Activated naive CD4-positive, alpha-beta T cell treated with anti-CD3 and anti-CD28 coated beads, Interleukin-2, amount 50 U/mL, for 24 hours (primary cell): ENCODE measurements at regions not wholly inside any gene's neighbourhood (a gene's known extent, or its start where the extent isn't known, plus 50 kb on each side); places are given as distances from the start of the nearest gene placed in this dataset.

Source experiments
- H3K27ac Mint-ChIP-seq: one replicate; pipeline ENCODE4 v1.8.0; 2021; ENCODE audit warnings: mild to moderate bottlenecking, mixed read lengths
- H3K27me3 Mint-ChIP-seq: one replicate; pipeline ENCODE4 v1.8.0; 2021; ENCODE audit warnings: mixed read lengths
- H3K36me3 Mint-ChIP-seq: one replicate; pipeline ENCODE4 v1.8.0; 2021; ENCODE audit warnings: mixed read lengths
- H3K4me1 Mint-ChIP-seq: one replicate; pipeline ENCODE4 v1.8.0; 2021; ENCODE audit warnings: mixed read lengths
- H3K4me3 Mint-ChIP-seq: one replicate; pipeline ENCODE4 v1.8.0; 2021; ENCODE audit warnings: mild to moderate bottlenecking, mixed read lengths
- H3K9me3 Mint-ChIP-seq: one replicate; pipeline ENCODE4 v1.8.0; 2021; ENCODE audit warnings: mixed read lengths

DNA sequence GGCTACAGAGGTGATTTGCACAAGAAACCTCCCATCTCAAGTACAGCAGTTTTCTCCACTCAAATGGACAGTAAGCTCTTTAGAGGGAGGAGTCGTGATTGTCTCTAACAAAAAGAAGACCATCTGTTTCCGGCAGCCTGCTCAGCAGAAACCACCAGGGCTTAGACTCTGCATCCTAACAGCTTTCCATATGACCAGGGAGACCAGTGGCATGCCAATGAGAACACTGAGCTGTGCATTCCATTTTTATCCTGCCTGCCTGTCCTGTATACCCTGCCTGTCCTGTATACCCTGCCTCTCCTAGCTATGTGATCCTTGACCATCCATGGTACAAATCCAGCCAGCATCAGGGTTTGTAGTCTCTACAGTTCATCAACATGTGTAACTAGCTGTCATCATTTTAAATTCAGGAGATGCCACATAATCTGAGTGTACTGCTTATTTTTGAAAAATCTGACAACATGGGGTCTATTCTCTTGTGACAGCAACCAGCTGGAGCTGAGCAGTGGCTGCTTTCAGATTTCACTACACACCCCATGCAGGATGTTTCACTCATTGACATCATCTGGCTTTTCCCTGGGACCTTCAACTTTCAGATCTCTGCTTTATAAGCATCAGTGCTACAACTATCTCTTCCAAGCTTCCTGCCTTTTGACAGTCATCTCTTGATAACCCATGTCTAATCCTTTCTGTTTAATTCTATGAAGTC, 50.5 kb upstream of the POU2AF2 start:
- no peaks in the 10 kb centered on the region for H3K9me3 Mint-ChIP-seq
- H3K27me3 Mint-ChIP-seq = peaks cover 3% of the 10 kb centered on the region
- no peak overlapping the region for H3K27ac Mint-ChIP-seq
- no peak overlapping the region for H3K4me3 Mint-ChIP-seq
- no peaks in the 10 kb centered on the region for H3K36me3 Mint-ChIP-seq
- no peaks in the 10 kb centered on the region for H3K4me1 Mint-ChIP-seq

- H3K27ac Mint-ChIP-seq = no peak overlapping the region
These were observed 51.5 kb upstream of the POU2AF2 start for GRCh38 chr11:111193924-111194490.

DNA sequence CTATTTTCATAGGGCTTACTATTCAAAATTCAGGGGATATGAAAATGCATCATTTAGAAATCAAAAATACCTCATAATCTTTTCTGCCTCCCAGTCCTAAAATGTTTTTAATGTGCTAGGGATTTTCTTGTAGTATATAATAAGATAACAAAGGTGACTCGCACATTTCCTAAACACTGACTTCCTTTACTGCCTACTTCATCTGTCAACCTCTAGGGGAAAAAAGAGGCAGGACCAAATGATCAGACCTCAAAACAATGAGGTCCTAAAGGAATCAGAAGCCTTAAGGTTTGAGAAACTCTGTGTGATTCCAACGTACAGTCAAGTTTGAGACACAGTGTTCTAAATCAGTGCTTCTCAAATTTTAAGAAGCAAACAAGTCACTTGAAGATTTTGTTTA, 56.1 kb upstream of the POU2AF2 start:
- no peaks in the 10 kb centered on the region for H3K4me1 Mint-ChIP-seq
- no peaks in the 10 kb centered on the region for H3K36me3 Mint-ChIP-seq
- no peak overlapping the region for H3K4me3 Mint-ChIP-seq
- H3K27me3 Mint-ChIP-seq = peaks cover 10% of the 10 kb centered on the region
- H3K27ac Mint-ChIP-seq = no peak overlapping the region
- no peaks in the 10 kb centered on the region for H3K9me3 Mint-ChIP-seq

More at GRCh38 chr11:111193924-111194490, 51.5 kb upstream of the POU2AF2 start:
- Mint-ChIP-seq H3K9me3 (no peaks in the 10 kb centered on the region), H3K4me1 (no peaks in the 10 kb centered on the region), H3K27me3 (peaks cover 4% of the 10 kb centered on the region), H3K4me3 (no peak overlapping the region), H3K36me3 (no peaks in the 10 kb centered on the region)

DNA sequence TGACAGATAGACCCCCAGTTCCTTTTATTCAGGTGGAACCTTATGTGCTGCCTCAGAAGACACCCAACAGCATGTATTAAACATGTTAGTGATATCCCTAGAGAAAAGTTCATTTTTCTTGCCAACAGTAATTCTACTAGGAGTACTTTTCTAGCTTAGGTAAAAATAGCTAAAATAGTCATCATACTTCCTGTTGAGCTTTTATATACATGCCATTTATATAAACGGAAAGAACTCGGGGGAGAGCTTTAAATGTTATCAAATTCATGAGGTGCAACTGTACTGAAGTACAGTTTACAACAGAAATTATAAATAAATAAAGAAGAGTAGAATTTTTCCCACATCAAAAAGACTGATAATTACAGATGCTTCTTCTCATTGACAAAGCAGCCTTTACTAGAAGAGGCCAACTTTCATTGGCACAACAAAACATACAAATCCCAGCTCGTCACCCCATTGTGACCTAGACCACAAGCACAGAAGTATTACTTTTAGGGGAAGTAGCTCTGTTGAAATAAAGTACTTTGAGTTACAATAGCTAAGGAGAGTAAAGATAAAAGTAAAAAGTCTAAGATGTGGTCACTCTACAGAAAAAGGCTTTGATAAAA, 59.1 kb upstream of the POU2AF2 start:
- no peaks in the 10 kb centered on the region for H3K9me3 Mint-ChIP-seq
- no peaks in the 10 kb centered on the region for H3K4me1 Mint-ChIP-seq
- no peak overlapping the region for H3K4me3 Mint-ChIP-seq
- H3K36me3 Mint-ChIP-seq = no peaks in the 10 kb centered on the region
- no peak overlapping the region for H3K27ac Mint-ChIP-seq
- peaks cover 8% of the 10 kb centered on the region for H3K27me3 Mint-ChIP-seq

GRCh38 chr11:111185266-111185665, 60.3 kb upstream of the POU2AF2 start:
- H3K9me3 Mint-ChIP-seq = no peaks in the 10 kb centered on the region
- H3K4me3 Mint-ChIP-seq = no peak overlapping the region
- peaks cover 10% of the 10 kb centered on the region for H3K27me3 Mint-ChIP-seq
- H3K27ac Mint-ChIP-seq = no peak overlapping the region
- H3K36me3 Mint-ChIP-seq = no peaks in the 10 kb centered on the region
- no peaks in the 10 kb centered on the region for H3K4me1 Mint-ChIP-seq

DNA sequence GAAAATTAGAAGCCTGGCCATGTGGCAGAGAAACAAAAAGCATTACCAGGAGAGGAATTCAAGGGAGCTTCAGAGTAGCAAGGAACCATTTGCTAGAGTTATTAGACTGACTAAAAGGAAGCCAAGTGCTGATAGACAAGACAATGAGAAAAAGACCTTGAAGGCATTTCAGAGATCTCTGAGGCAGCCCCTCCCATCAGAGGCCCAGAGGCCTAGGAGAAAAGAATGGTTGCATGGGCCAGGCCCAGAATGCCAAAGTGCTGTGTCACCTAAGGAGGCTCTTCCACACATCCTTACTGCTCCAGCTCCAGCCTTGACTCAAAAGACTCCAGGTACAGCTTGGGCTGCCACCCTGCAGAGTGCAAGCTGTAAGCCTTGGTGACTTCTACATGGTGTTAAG, 61.8 kb upstream of the POU2AF2 start:
- peaks cover 8% of the 10 kb centered on the region for H3K27me3 Mint-ChIP-seq
- H3K27ac Mint-ChIP-seq = no peak overlapping the region
- no peak overlapping the region for H3K4me3 Mint-ChIP-seq
- H3K36me3 Mint-ChIP-seq = no peaks in the 10 kb centered on the region
- H3K4me1 Mint-ChIP-seq = no peaks in the 10 kb centered on the region
- no peaks in the 10 kb centered on the region for H3K9me3 Mint-ChIP-seq

GRCh38 chr11:111179184-111179910, 66.2 kb upstream of the POU2AF2 start:
- no peak overlapping the region for H3K4me3 Mint-ChIP-seq
- H3K4me1 Mint-ChIP-seq = no peaks in the 10 kb centered on the region
- peaks cover 2% of the 10 kb centered on the region for H3K27me3 Mint-ChIP-seq
- H3K36me3 Mint-ChIP-seq = no peaks in the 10 kb centered on the region
- H3K9me3 Mint-ChIP-seq = no peaks in the 10 kb centered on the region
- H3K27ac Mint-ChIP-seq = no peak overlapping the region

DNA sequence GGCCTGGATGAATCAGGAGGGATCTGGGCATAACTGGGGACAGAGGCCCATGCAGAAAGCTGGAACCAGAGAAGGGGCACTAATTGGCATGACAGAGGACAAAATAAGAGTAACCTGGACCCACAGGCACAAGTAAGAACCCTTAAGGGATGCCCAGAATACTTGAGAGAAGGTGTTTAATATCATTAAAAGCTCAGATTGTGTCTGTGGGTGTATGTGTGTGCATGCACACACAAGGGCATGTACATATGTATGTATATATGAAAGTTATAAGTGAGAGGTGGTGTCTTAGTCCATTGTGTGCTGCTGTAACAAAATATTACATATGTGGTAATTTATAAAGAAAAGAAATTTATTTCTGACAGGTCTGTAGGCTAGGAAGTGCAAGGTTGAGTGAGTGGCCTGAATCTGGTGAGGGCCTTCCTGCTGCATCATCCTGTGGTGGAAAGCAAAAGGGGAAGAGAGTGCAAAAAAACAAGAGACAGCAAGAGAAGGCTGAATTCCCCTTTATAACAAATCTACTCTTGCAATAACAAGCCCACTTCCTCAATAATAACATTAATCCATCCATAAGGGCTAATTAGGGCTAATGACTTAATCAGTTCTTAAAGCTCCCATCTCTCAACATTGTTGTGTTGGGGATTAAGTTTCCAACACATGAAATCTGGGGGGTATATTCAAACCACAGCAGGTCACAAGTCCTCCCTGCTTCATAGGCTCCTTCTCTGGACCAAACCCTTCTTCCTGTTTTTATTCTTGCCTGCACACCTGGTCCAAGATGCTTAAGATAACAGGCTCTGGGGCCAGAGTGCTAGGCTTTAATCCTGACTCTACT, 68.3 kb upstream of the POU2AF2 start:
- Mint-ChIP-seq H3K4me1 (no peaks in the 10 kb centered on the region), H3K27ac (no peak overlapping the region), H3K9me3 (no peaks in the 10 kb centered on the region), H3K36me3 (no peaks in the 10 kb centered on the region), H3K27me3 (peaks cover 2% of the 10 kb centered on the region), H3K4me3 (no peak overlapping the region)

GRCh38 chr11:111176603-111177002, 68.9 kb upstream of the POU2AF2 start:
- Mint-ChIP-seq H3K36me3 (no peaks in the 10 kb centered on the region), H3K4me3 (no peak overlapping the region), H3K27me3 (peaks cover 2% of the 10 kb centered on the region), H3K27ac (no peak overlapping the region), H3K9me3 (no peaks in the 10 kb centered on the region), H3K4me1 (no peaks in the 10 kb centered on the region)

GRCh38 chr11:111173221-111173620, 72.3 kb upstream of the POU2AF2 start:
- H3K36me3 Mint-ChIP-seq = no peaks in the 10 kb centered on the region
- H3K27me3 Mint-ChIP-seq = no peaks in the 10 kb centered on the region
- no peak overlapping the region for H3K4me3 Mint-ChIP-seq
- H3K27ac Mint-ChIP-seq = no peak overlapping the region
- no peaks in the 10 kb centered on the region for H3K4me1 Mint-ChIP-seq
- H3K9me3 Mint-ChIP-seq = no peaks in the 10 kb centered on the region

DNA sequence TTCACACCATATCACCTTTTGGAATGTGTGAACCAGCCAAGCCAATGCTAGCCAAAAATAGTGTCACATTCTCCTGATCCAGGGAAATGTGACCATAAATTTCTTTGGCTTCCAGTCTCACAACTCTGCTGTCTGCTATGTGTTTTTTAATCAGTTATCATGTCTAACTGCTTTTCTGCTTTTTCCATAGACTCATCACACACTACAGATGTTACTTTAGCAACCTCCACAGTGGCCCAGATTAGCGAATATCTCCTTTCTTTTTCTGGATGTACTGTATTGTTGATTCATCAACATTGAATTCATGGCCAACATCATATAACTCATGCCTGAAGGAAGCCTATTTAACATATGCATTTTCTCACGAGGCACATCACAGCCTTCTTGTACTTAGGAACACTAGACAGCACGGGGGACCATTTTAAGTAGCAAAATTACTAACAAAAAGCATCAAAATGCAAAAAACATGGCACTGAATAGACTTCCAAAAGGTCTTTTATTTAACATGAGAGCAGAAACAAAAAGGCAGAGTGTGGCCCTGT, 73.1 kb upstream of the POU2AF2 start:
- no peaks in the 10 kb centered on the region for H3K27me3 Mint-ChIP-seq
- no peaks in the 10 kb centered on the region for H3K4me1 Mint-ChIP-seq
- no peak overlapping the region for H3K4me3 Mint-ChIP-seq

GRCh38 chr11:111170761-111171379, 74.7 kb upstream of the POU2AF2 start:
- Mint-ChIP-seq H3K9me3 (no peaks in the 10 kb centered on the region), H3K4me3 (no peak overlapping the region), H3K4me1 (no peaks in the 10 kb centered on the region), H3K36me3 (no peaks in the 10 kb centered on the region), H3K27ac (no peak overlapping the region), H3K27me3 (no peaks in the 10 kb centered on the region)

More for the DNA sequence above, 73.1 kb upstream of the POU2AF2 start:
- Mint-ChIP-seq H3K9me3 (no peaks in the 10 kb centered on the region), H3K27ac (no peak overlapping the region), H3K36me3 (no peaks in the 10 kb centered on the region)

- Mint-ChIP-seq H3K4me1 (no peaks in the 10 kb centered on the region), H3K4me3 (no peak overlapping the region), H3K27ac (no peak overlapping the region), H3K36me3 (no peaks in the 10 kb centered on the region), H3K9me3 (no peaks in the 10 kb centered on the region), H3K27me3 (peaks cover 2% of the 10 kb centered on the region)
These were observed 76.2 kb upstream of the POU2AF2 start for GRCh38 chr11:111169367-111169766.

GRCh38 chr11:111168871-111169270, 76.7 kb upstream of the POU2AF2 start:
- Mint-ChIP-seq H3K27ac (no peak overlapping the region), H3K4me3 (no peak overlapping the region), H3K9me3 (no peaks in the 10 kb centered on the region), H3K27me3 (peaks cover 2% of the 10 kb centered on the region), H3K4me1 (no peaks in the 10 kb centered on the region), H3K36me3 (no peaks in the 10 kb centered on the region)

- H3K27ac Mint-ChIP-seq = no peak overlapping the region
- no peak overlapping the region for H3K4me3 Mint-ChIP-seq
- no peaks in the 10 kb centered on the region for H3K9me3 Mint-ChIP-seq
- peaks cover 4% of the 10 kb centered on the region for H3K27me3 Mint-ChIP-seq
- H3K36me3 Mint-ChIP-seq = no peaks in the 10 kb centered on the region
- no peaks in the 10 kb centered on the region for H3K4me1 Mint-ChIP-seq
These were observed 77.9 kb upstream of the POU2AF2 start for GRCh38 chr11:111167666-111168065.
